GM18502 (cell line): ENCODE measurements at regions not wholly inside any gene's neighbourhood (a gene's known extent, or its start where the extent isn't known, plus 50 kb on each side); places are given as distances from the start of the nearest gene placed in this dataset.

Experiments
- ATAC-seq: cut with Tn5 transposase; IDR thresholded peaks from one replicate; pipeline ENCODE4 v1.9.1; 2021; ENCODE audit warnings: mild to moderate bottlenecking; ENCODE audit not compliant: unreplicated experiment, poor library complexity

DNA sequence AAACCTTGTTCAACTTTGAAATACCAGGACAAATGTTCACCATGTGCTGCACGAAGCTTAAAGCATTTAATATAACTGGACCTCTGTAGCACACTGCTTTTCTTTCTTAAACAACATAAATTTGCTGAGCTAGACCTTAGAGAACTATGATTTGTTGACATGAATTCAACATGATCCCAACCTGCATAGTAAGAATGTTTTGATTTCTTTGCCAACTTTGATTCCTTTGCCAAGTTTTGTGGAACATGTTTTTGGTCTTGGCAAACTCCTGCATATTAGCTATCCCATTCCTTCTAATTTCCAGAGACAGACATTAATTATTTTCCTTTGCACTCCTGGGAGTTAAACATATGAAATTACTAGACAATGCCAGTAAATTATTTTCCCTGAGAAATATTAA lies 197.2 kb upstream of the RBMS3 start:
- ATAC-seq = no peak

DNA sequence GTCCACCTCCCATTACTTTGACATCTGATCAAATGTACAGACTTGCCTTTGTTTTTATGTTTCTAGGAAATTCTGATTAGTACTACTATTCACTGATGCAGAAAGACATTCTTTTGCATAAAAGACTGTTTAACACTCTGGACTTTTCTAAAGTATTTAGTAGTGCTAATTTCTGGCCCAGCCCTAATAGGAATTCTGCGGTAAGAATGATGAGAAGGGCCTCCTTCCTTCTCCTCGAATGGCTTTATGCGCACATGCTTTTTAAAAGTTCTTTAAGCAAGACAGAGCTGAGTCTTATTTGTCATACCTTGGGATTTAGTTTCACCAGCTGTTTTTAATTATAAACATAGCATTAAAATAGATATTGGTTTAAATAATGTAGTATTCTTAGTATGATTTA lies 192.3 kb upstream of the RBMS3 start:
- ATAC-seq = no peak

DNA sequence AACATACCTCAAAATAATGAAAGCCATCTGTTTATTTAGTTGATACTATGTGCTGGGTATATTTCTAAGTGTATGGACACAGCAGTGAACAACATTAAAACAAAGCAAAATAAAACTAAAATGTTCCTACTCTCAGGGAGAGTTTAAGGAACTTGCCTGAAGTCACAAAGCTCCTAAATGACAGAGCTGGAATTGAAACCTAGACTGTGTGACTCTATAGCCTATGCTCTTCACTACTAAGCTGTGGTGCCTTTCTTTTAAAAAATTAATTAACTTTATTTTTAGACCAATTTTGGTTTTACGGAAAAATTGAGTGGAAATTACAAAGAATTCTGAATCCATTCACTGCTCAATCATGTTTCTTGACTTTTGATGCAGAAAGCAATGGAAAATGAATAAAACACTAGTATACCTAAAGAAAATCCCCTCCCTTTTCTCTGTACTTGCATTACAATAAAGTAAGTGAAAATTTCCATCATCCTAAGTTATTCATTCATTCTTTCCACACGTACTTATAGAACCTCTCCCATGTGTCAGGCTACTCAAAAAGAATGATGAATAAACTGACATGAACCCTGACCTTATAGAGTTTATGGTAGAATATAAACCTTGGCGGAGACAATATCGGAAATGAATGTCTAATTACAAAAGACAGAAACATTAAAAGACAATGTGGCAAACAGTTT lies 189.8 kb upstream of the RBMS3 start:
- ATAC-seq = no peak

DNA sequence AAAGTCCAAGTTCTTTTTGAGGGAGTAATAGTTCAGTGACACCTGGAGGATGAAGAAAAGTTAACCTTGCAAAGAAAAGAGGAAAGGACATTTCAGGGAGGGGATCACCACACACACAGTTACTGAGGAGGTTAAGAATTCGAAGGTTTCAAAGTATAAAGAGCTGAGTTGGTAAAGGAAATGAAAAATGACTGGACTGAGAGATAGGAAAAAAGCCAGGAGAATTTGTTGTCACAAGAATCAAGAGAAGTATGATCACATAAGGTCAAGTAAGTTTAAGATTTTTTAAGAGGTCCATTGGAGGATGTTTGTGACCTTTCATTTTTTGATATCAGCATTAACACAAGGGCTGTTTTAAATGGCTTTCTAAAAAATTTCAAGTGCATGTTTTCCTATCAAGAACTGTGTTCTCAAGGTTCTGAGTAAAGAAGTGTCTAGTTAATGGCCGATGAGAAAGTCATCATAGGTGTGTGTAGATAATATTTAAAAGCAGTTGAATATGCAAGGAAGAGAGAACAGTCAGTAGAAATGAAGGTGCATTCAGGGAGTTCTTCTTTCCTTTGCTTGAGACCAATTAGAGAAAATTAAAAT lies 189.2 kb upstream of the RBMS3 start:
- ATAC-seq = no peak

DNA sequence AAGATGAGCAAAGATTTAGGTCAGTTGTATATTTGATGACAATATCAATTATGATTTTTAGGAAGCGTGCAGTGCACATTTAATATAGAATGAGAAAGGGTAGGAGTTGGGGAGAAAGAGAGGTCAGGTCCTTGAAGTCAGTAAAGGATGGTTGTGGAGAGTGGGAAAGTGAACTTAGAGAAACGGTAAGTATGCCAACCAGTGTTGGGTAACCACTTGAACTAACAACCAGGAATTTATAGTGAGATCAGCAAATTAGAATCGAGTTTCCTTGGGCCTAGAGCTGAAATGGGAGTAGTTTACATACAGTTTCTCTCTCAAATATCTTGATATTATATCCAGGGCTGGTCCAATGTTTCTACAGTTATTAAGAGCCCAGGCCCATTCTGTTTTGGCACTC lies 188.5 kb upstream of the RBMS3 start:
- no peak for ATAC-seq

DNA sequence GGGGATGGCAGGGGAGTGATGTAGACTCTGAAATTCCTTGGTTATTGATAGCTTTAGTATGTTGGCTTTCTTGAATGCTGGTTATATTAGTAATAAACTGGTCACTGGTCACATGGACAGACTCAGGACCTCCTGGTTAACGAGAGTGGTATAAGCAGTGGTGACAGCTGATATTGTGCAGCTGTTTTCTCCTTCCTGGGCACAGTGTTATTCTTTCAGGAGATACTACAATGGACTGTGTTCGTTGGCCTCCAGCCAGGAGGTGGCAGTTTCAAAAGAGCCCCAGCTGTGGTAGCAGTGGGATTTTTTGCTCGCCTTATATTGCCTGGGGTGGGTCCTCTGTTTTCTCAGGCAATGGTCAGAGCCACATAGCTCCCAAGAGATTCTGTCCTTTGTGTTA lies 181.6 kb upstream of the RBMS3 start:
- no peak for ATAC-seq

DNA sequence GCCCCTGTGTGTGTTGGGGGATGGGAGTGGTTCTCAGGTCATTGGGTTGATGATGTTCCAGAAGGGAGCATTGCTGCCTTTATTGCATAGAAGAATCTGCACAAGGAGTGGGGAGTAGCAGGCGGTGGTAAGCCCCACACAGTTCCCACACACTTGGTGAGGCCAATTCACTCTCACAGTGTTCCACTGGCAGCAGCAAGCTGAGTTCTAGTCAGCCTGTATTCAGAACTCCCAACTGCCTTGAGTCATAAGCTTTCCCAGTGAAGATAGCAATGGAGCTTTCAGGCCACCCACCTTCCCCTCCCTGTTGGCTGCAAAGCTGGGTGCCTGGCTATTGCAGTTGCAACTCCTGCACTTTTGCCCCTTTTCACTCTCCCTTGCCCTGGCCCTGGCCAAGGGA lies 181.1 kb upstream of the RBMS3 start:
- no peak for ATAC-seq

DNA sequence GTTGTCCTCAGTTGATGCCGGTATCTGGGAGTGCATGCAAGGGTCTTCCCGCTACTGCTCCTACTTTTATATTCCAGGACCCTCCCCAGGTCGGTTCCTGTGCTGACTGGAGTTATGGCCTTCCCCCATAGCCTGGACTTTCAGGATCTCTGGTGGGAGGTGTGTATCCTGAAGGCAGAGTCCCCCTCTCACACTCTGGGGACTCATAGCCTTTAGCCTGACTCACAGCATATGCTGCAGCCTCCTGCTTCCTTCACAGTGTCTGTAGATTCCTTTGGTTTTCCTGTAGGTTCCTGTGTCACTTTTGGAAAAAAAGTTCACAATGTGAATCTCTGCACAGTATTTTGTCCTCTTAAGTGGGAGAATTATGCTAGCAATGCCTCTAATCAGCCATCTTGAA lies 180.6 kb upstream of the RBMS3 start:
- ATAC-seq = no peak

DNA sequence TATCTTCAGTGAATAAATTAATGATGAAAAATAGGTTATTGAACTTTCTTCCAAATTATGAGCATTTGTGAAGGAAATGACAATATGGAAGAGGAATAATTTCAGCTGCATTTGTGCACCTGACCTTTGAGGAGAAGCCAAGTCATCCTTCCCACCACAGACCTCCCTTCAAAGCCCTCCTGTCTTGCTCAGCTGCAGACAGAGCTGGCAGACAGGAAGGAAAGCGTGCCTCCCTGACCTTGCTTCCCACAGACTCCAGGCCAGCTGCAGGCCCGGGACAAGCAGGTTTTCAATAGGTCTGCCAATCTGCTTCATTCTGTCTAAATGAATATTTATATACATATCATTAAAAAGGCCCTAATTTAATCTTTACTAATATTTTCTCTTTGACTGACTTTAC lies 152.9 kb upstream of the RBMS3 start:
- no peak for ATAC-seq

DNA sequence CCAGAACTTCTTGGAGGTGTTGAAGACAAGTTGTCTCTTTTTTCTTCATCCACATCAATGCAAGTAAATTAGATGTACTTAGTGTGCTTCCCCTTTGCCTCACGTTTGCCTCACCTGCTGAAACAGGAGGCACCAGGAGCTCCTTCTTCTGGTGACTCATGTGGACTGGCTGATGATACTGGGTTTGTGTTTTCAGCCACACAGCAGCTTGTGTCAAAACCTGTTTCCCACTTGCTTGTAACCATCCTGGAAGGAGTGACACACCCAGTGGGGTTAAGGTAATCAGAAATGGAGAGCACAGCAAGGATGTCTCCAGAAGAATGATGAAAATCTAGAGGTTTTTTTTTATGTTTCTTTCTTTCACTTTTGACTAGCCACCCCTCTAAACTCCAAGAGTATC lies 143.3 kb upstream of the RBMS3 start:
- no peak for ATAC-seq

DNA sequence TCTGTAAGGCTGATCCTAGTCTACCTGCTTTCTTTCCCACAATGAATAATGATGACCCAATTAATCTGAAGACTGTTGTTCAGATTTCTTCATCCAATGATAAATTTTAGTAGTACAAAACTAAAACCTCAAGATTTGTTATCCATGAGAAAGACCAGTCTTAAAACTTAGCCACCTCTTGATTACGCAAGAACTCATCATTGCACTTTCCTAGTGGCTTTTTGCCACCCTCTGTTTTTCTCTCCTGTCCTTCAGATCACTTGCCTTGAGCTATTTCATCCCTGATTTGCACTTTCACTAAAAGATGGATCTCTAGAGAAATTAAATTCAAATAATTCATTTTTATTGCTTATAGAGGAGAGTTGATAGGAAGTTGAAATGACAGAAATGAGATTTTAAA lies 142.7 kb upstream of the RBMS3 start:
- no peak for ATAC-seq

DNA sequence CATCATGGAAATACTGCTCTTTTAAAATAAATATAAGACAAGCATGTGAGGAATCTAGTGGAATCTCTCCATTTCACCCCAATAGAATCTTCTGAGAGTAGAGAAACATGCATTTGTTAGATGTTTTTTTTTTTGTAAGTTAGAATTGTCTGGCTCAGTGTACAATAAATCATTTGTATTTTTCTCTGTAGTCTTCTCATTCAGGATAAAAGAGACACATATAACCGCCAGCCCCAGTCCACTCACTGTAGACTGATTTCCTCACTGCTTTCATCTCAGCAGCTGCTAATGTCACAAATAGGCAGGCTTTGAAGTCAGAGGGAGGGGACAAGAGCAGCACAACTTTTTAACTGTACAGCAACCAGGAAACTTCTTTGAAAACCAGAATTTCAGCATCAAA lies 140.2 kb upstream of the RBMS3 start:
- no peak for ATAC-seq

DNA sequence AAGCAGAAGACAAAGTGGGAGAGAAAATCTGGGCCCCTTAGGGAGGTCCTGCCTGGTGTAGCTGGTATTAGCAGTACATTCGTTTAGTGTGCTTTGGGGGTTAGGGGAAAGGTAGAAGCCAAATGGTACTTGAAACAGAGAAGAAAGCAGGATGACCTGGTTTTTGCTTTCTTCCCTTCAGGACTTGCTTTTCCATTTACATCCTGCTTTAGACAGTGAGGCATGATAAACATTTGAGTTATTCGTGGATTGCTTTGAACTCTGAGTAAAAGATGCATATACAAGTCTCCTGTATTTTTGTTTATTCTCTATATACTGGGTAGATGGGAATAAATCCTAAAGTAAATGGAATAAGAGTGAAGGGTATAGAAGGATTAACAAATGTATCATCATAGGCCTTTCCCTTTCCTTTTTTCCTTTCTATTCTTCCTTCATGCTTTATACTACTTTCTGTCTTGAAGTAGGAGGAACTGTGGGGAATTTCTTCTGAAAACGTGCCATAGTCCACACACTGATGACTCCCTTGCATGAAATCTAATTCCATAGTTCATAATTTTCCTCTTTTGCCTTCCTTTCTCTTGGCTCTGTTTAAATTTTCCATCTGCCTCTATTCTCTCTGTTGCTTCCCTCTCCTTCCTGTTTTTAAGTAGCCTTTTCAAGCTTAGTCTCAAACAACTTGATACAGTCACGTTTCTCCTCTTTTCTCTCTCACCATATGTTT lies 139.5 kb upstream of the RBMS3 start:
- ATAC-seq = no peak

DNA sequence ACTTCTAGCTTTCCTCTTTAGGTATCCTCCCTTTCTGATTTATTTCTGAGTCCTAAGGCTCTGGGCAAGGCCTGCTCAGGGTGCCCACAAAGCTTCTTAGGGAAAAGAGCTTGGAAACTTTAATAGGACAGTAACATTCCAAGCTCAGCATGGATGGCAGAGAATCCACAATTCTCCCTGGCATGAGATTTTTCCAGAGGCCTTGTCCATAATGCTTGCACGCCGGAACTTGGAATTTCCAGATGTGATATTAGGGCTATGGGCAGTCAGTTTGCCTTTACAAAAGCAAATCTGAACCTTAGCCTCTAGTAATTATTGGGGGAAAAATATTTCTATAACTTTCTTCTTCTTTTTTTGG lies 139.0 kb upstream of the RBMS3 start:
- no peak for ATAC-seq

DNA sequence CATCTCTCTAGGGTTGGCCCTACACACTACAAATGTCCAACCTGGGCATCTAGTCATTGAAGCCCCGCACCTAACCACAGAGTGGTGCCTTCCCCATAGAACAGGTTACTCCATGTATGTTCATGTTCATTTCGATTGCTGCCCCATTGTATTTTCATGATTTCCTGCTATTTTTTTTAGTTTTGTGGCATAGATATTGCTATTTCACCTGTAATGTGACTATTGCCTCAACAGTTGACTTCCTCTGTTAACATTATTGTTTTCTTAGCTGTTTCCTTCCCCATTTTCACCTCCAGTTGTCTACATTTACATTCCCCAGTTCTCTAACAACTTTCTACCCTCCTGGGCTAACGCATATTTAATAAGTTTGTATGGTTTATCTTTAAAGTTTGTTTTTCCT lies 137.7 kb upstream of the RBMS3 start:
- no peak for ATAC-seq

DNA sequence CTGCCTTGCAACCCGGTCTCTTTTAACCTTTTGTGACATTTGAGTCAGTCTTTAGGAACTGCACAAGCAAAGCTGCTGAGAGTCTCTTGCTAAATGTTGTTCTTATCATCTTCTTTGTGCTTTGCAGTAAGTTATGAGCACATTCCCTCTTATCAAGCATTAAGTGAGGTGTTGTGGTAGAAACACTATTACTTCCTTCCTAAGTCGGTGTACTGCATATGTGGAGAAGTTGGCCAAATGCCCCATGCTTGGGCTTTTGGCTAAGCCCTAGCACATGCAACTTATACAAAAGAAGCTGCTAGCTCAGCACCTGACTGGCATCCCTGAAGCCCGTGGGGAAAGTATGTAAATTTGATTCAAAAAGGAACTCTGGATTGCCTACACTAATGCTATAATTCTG lies 136.5 kb upstream of the RBMS3 start:
- ATAC-seq = no peak

DNA sequence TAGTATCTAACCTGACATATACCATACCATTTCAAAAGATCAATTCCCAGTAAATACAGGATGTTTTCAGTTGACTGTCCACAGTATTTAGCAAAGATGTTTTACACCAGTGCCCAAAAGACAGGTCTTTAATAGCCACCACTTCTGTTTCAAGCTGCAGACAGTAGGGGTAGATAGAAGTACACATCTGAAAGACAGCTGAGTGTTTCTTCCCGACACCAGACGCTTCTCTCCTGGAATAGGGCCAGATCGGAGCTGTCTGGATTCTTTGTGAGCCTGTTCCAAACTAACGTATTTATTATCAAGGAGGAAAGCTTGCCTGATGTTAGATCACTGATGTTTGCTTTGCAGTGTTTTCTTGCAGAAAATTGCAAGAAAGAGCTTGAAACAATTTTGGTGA lies 136.1 kb upstream of the RBMS3 start:
- ATAC-seq = no peak

DNA sequence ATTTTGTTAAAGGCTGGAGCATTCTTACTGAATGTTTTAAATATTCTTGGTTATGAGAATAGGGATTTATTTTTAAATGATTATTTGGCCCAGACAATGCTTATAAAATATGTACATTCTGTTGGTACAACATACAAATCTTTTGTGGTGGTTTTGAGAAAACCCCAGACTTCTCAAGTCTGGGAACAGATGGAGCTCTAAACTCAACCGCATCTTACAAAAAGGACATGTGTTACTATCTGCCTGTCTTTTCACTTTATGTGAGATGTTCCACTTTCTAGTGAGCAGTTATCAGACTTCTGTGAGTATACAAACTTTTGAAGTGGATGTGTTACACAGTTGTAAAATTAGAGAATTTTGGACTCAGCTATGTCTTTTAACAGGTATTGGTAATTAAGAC lies 135.5 kb upstream of the RBMS3 start:
- ATAC-seq = no peak

DNA sequence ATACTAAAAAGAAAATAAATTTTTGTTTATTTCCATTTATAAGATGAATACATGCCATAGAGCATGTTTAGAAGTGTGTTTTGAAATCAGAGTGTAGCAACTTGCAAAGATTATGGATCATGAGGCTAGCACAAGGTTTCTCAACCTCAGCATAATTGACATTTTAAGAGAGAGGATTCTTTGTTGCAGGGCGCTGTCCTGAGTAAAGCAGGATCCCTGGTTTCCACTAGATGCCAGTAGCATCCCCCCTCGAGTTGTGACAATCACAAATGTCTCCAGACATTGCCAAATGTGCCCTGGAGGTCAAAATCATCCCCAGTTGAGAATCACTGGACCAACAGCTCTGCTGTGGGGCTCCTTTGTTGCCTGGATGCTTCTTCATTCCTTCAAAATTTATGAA lies 128.5 kb upstream of the RBMS3 start:
- ATAC-seq = no peak

DNA sequence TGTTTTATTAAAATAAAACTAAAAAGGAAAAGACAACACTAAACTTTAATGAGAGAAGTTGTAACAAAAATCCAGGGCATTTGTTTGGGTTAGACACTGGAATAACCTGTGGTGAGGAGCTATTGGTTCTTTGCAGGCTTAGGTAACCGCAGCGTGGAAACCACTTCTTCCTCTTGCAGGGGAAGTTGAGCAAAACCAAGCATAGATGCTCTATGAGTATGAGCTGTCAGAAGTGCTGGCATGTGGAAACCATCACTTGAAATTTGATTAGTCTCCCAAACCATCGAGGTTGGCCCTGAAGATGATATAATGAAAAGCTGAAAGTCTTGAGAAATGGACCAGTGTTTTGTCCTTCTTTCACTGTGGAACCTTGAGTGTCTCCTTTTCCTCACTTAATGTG lies 127.1 kb upstream of the RBMS3 start:
- ATAC-seq = peak; percentile 90

DNA sequence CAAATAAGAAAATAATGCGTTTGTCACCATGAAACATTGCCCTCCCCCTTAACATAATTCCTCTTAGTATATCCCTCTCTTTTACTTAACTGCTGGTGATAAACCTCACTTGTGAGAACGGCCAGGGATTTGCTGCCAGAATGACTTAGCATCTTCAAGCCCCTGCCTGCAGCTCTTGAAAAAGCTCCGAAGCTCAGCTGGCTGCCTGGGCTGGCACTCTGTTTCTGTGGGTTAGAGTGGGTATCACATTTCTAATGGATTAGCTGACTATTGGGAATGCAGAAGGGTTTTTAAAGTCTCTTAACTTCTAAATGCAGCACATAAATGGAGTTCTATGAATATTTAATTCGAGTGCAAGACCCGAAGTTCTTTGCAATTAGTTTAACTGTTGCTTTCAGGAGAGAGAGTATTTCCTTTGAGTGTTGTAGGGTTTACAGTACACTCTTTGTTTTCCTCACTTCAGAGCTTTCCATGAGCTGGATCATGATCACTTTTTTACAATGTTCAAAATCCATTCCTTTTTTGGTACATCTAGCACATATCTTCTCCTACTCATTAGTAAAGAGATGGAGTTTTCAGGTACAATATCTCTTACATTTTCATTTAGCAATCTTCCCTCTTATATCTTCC lies 124.7 kb upstream of the RBMS3 start:
- no peak for ATAC-seq

DNA sequence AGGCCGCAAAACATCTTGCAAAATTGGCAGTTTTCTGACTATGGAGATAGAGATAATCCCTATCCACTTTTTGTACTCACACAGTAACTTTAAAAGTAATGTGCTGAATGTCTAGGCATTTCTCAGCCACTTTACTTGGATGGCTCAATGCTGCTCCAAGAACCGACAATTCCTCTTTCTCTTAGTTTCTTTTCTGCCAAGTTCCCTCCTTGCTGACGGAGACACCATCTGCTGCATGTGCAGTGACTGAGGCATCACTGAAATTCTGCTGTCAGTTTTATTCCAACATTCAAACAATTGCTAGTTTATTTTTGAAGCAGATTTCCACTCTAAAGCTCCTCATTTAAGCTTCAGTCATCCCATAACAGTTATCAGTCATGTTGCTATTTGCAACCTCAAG lies 116.0 kb upstream of the RBMS3 start:
- no peak for ATAC-seq
